ENCODE measurements at regions not wholly inside any gene's neighbourhood (a gene's known extent, or its start where the extent isn't known, plus 50 kb on each side); places are given as distances from the start of the nearest gene placed in this dataset.
"Not testable (repeated sequence)": the region's sequence is repeated elsewhere in the genome, so short reads cannot be mapped to it uniquely, and the experiment has no call there.

- DNase-seq (ENCODE audit: low spot score), result no peak
Observed at GRCh38 chr7:64469673-64470072, 93.2 kb downstream of the ZNF680 start.

GRCh38 chr7:64465551-64465950 is 97.3 kb downstream of the ZNF680 start:
- DNase-seq (ENCODE audit: low spot score), result no peak

GRCh38 chr7:64463636-64464375 is 99.1 kb downstream of the ZNF680 start:
- peak; percentile 72 for DNase-seq (ENCODE audit: low spot score)

- DNase-seq (ENCODE audit: low spot score), result not testable (repeated sequence)
Observed at GRCh38 chr7:64459858-64460257, 103.0 kb downstream of the ZNF680 start.

GRCh38 chr7:64433590-64433989 is 119.8 kb downstream of the ZNF736 start:
- DNase-seq (ENCODE audit: low spot score), result no peak

GRCh38 chr7:64431838-64432237 is 118.1 kb downstream of the ZNF736 start:
- no peak for DNase-seq (ENCODE audit: low spot score)

- no peak for DNase-seq (ENCODE audit: low spot score)
Observed at GRCh38 chr7:64429232-64429631, 115.5 kb downstream of the ZNF736 start.

GRCh38 chr7:64425436-64425835 is 111.7 kb downstream of the ZNF736 start:
- DNase-seq (ENCODE audit: low spot score), result not testable (repeated sequence)

- no peak for DNase-seq (ENCODE audit: low spot score)
Observed at GRCh38 chr7:64407148-64407547, 93.4 kb downstream of the ZNF736 start.

All from mucosa of gallbladder (tissue), 1 donor.